ENCODE measurements at regions not wholly inside any gene's neighbourhood (a gene's known extent, or its start where the extent isn't known, plus 50 kb on each side); places are given as distances from the start of the nearest gene placed in this dataset.

DNA sequence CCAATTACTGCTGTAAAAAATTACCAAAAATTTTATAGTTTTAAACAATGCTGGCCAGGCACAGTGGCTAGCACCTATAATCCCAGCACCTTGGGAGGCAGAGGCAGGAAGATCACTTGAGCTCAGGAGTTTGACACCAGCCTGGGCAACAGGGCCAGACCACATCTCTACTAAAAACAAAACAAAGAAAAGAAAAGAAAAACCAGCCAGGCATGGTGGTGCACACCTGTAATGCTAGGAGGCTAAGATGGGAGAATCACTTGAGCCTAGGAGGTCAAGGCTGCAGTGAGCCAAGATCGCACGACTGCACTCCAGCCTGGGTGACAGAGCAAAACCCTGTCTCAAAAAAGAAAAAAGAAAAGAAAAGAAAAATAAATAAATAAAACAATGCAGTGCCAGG lies 54.0 kb upstream of the ARID2 start:
- TF ChIP-seq POLR2A (IDR thresholded peaks at IDR 0.05) = no peak
- TF ChIP-seq, protein P1, sequence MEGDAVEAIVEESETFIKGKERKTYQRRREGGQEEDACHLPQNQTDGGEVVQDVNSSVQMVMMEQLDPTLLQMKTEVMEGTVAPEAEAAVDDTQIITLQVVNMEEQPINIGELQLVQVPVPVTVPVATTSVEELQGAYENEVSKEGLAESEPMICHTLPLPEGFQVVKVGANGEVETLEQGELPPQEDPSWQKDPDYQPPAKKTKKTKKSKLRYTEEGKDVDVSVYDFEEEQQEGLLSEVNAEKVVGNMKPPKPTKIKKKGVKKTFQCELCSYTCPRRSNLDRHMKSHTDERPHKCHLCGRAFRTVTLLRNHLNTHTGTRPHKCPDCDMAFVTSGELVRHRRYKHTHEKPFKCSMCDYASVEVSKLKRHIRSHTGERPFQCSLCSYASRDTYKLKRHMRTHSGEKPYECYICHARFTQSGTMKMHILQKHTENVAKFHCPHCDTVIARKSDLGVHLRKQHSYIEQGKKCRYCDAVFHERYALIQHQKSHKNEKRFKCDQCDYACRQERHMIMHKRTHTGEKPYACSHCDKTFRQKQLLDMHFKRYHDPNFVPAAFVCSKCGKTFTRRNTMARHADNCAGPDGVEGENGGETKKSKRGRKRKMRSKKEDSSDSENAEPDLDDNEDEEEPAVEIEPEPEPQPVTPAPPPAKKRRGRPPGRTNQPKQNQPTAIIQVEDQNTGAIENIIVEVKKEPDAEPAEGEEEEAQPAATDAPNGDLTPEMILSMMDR (IDR thresholded peaks at IDR 0.05 in 4 of 5, conservative IDR thresholded peaks at IDR 0.05 in 1 of 5) = no peak
